ENCODE measurements at regions not wholly inside any gene's neighbourhood (a gene's known extent, or its start where the extent isn't known, plus 50 kb on each side); places are given as distances from the start of the nearest gene placed in this dataset.

DNA sequence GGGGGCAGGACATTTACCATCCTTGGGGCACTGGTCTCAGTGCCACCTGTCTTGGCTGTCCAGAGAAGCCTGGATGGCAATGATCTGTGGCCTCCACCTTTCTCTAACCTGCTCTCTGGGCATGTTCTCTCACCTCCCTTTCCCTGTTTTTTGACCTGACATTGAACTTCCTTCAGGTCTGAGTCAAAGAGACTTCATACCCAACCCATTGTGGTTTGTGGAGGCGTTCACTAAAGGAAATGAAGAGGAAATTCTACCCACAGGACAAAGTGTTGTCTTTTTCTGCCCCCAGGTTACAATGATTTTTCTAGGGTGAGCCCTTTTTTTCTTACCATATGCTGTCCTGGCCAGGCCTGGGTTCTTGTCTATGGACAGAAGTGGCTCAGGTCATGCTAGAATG is 76.6 kb downstream of the CYP26A1 start:
- BruUV-seq (replicated peaks): no TSS peak
- H2AFZ ChIP-seq (ENCODE audit: low read depth, low read length, poor library complexity, severe bottlenecking): no peak overlapping the region
- ChIA-PET POLR2A (no interaction called here), RAD21 (ENCODE audit: low non-redundant PET in 1 of 2, low total read pairs in 2 of 2, uncharacterized antibody in 2 of 2, unreplicated experiment in 2 of 2) (no interaction called here), CTCF (no interaction called here)
- 0 out of 2 replicates have a peak, but pooled peaks have one; percentile 6 for TF ChIP-seq JUND (IDR thresholded peaks at IDR 0.05)
- TF ChIP-seq ZBTB33 (IDR thresholded peaks at IDR 0.05; ENCODE audit: extremely low read depth, insufficient replicate concordance, low read length): no peak
- TF ChIP-seq EGR1 (IDR thresholded peaks at IDR 0.05; ENCODE audit: low read depth): 0 out of 2 replicates have a peak, but pooled peaks have one; percentile 36
- ATAC-seq (no peak), DNase-seq (ENCODE audit: low read depth, low spot score) (no peak)
- H3K4me3 ChIP-seq (replicated peaks in 1 of 2; ENCODE audit: low read depth in 1 of 2, low read length in 2 of 2): no peak overlapping the region
- H3K79me2 ChIP-seq (ENCODE audit: insufficient read depth, low read length): no peaks in the 10 kb centered on the region
- H3K9me2 ChIP-seq (ENCODE audit: insufficient read depth): no peaks in the 10 kb centered on the region
- H4K20me1 ChIP-seq (ENCODE audit: insufficient read depth): no peaks in the 10 kb centered on the region
- intact Hi-C loops (cut with micrococcal nuclease): no loop called here
- peaks cover 0 to 6% of the 10 kb centered on the region in 2 experiments; a peak in 1 of 4 replicates for H3K9me3 ChIP-seq (ENCODE audit: control insufficient read depth in 1 of 2, insufficient read depth in 1 of 2, low read depth in 1 of 2, low read length in 2 of 2)
- peaks cover 2 to 29% of the 10 kb centered on the region in 2 experiments; a peak in 2 of 4 replicates for H3K4me1 ChIP-seq (ENCODE audit: control insufficient read depth in 1 of 2, insufficient read depth in 2 of 2, low read length in 2 of 2)
- H3K36me3 ChIP-seq (ENCODE audit: control insufficient read depth in 1 of 2, insufficient read depth in 2 of 2, low read length in 2 of 2): no peaks in the 10 kb centered on the region
- no peak overlapping the region for H3K27ac ChIP-seq (ENCODE audit: low read depth, low read length)
- no peak overlapping the region for H3K9ac ChIP-seq (ENCODE audit: low read length)
- peak overlapping the region; percentile 38 for H3K4me2 ChIP-seq (ENCODE audit: low read length)
- no peaks in the 10 kb centered on the region for H3K27me3 ChIP-seq (ENCODE audit: insufficient read depth, low read length)

DNA sequence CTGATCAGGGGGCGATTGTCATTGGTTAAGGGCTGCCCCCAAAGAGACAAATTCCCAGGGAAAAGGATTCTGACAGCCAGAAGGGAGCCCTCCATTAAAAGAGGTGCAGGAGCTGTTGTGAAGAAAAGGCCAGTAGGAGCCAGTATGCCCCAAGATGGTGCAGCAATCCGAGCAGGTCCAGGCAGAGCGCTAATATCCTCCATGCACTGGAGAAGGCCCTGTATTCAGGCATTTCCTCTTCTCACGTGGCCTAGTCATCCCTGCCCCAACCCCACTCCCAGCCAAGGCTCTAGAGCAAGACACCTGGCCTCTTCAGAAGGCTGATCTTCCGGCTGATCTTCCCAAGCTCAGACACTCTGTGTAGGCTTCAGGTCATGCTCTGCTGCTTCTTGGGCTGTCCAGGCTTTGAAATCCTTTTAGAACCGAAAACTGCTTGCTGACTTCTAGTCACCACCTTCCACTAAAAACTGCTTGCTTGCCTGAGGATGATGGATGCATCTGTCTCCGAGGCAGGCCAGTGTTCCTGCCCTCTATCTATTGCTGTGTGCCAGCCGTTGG is 77.4 kb downstream of the CYP26A1 start:
- H3K9ac ChIP-seq (ENCODE audit: low read length): no peak overlapping the region
- intact Hi-C loops (cut with micrococcal nuclease): no loop called here
- ChIA-PET CTCF (no interaction called here), POLR2A (no interaction called here), RAD21 (ENCODE audit: low non-redundant PET in 1 of 2, low total read pairs in 2 of 2, uncharacterized antibody in 2 of 2, unreplicated experiment in 2 of 2) (no interaction called here)
- H3K9me3 ChIP-seq (ENCODE audit: control insufficient read depth in 1 of 2, insufficient read depth in 1 of 2, low read depth in 1 of 2, low read length in 2 of 2): peaks cover 0 to 6% of the 10 kb centered on the region in 2 experiments; a peak in 1 of 4 replicates
- H3K36me3 ChIP-seq (ENCODE audit: control insufficient read depth in 1 of 2, insufficient read depth in 2 of 2, low read length in 2 of 2): no peaks in the 10 kb centered on the region
- H2AFZ ChIP-seq (ENCODE audit: low read depth, low read length, poor library complexity, severe bottlenecking): no peak overlapping the region
- no TSS peak for BruUV-seq (replicated peaks)
- peaks cover 2 to 29% of the 10 kb centered on the region in 2 experiments; a peak in 2 of 4 replicates for H3K4me1 ChIP-seq (ENCODE audit: control insufficient read depth in 1 of 2, insufficient read depth in 2 of 2, low read length in 2 of 2)
- H4K20me1 ChIP-seq (ENCODE audit: insufficient read depth): no peaks in the 10 kb centered on the region
- no peak for ATAC-seq
- 0 out of 2 replicates have a peak overlapping the region, but pooled peaks have one; percentile 38 for H3K4me2 ChIP-seq (ENCODE audit: low read length)
- no peaks in the 10 kb centered on the region for H3K79me2 ChIP-seq (ENCODE audit: insufficient read depth, low read length)
- no peak for DNase-seq (ENCODE audit: low read depth, low spot score)
- no peaks in the 10 kb centered on the region for H3K9me2 ChIP-seq (ENCODE audit: insufficient read depth)
- no peaks in the 10 kb centered on the region for H3K27me3 ChIP-seq (ENCODE audit: insufficient read depth, low read length)
- H3K4me3 ChIP-seq (replicated peaks in 1 of 2; ENCODE audit: low read depth in 1 of 2, low read length in 2 of 2): no peak overlapping the region
- no peak overlapping the region for H3K27ac ChIP-seq (ENCODE audit: low read depth, low read length)
- no peak for TF ChIP-seq EGR1 (IDR thresholded peaks at IDR 0.05; ENCODE audit: low read depth)
- TF ChIP-seq EZH2phosphoT487 (IDR thresholded peaks at IDR 0.05; ENCODE audit: borderline replicate concordance): no peak
- no peak for TF ChIP-seq SIN3A (IDR thresholded peaks at IDR 0.05; ENCODE audit: low read depth)
- TF ChIP-seq, protein P1, sequence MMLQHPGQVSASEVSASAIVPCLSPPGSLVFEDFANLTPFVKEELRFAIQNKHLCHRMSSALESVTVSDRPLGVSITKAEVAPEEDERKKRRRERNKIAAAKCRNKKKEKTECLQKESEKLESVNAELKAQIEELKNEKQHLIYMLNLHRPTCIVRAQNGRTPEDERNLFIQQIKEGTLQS (IDR thresholded peaks at IDR 0.05): no peak
- TF ChIP-seq, protein P2, sequence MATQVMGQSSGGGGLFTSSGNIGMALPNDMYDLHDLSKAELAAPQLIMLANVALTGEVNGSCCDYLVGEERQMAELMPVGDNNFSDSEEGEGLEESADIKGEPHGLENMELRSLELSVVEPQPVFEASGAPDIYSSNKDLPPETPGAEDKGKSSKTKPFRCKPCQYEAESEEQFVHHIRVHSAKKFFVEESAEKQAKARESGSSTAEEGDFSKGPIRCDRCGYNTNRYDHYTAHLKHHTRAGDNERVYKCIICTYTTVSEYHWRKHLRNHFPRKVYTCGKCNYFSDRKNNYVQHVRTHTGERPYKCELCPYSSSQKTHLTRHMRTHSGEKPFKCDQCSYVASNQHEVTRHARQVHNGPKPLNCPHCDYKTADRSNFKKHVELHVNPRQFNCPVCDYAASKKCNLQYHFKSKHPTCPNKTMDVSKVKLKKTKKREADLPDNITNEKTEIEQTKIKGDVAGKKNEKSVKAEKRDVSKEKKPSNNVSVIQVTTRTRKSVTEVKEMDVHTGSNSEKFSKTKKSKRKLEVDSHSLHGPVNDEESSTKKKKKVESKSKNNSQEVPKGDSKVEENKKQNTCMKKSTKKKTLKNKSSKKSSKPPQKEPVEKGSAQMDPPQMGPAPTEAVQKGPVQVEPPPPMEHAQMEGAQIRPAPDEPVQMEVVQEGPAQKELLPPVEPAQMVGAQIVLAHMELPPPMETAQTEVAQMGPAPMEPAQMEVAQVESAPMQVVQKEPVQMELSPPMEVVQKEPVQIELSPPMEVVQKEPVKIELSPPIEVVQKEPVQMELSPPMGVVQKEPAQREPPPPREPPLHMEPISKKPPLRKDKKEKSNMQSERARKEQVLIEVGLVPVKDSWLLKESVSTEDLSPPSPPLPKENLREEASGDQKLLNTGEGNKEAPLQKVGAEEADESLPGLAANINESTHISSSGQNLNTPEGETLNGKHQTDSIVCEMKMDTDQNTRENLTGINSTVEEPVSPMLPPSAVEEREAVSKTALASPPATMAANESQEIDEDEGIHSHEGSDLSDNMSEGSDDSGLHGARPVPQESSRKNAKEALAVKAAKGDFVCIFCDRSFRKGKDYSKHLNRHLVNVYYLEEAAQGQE (IDR thresholded peaks at IDR 0.05; ENCODE audit: low read depth): no peak
- no peak for TF ChIP-seq ELF1 (IDR thresholded peaks at IDR 0.05; ENCODE audit: borderline replicate concordance, low read depth)
- TF ChIP-seq ZBTB33 (IDR thresholded peaks at IDR 0.05; ENCODE audit: extremely low read depth, insufficient replicate concordance, low read length): no peak

All from HCT116 (cell line).